ENCODE measurements at regions not wholly inside any gene's neighbourhood (a gene's known extent, or its start where the extent isn't known, plus 50 kb on each side); places are given as distances from the start of the nearest gene placed in this dataset.

- TF ChIP-seq CTCF (conservative IDR thresholded peaks at IDR 0.05) (no peak), ZFX (IDR thresholded peaks at IDR 0.05) (no peak)
Observed at GRCh38 chr5:109511980-109512734, 102.4 kb upstream of the PJA2 start.
